ENCODE measurements at regions not wholly inside any gene's neighbourhood (a gene's known extent, or its start where the extent isn't known, plus 50 kb on each side); places are given as distances from the start of the nearest gene placed in this dataset.

DNA sequence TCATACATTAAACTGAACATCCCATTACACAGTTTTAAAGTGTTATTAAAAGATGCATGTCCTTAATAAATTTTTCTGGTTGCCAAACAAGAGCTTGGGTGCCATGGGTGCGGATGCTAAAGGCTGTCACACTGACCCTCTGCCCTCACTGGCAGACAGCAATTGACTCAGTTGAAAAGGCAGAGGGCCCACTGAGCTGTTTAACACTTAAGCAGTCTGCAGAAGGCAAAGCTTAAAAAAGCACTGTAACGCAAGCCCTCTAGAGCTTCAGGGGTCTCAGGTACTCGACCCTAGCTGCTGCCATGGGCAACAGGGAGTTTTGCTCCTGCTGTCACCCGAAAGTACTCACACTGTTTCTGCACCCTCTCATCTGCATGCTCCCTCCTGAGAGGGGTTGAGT, 726.4 kb upstream of the TYRP1 start:
- no peak for DNase-seq

DNA sequence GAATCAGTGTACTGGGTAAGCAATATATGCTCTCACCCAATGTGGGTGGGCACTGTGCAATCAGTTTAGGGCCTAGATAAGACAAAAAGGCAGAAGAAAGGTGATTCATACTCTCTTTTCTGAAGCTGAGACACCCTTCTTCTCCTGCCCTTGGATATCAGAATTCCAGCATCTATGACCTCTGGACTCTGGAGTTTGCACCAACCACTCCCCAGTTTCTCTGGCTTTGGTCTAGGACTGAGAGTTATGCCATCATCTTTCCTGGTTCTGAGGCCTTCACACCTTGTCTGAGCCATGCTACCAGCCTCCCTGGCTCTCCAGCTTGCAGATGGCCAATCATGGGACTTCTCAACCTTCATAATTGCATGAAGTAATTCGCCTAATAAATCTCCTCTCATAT, 724.6 kb upstream of the TYRP1 start:
- DNase-seq: no peak

DNA sequence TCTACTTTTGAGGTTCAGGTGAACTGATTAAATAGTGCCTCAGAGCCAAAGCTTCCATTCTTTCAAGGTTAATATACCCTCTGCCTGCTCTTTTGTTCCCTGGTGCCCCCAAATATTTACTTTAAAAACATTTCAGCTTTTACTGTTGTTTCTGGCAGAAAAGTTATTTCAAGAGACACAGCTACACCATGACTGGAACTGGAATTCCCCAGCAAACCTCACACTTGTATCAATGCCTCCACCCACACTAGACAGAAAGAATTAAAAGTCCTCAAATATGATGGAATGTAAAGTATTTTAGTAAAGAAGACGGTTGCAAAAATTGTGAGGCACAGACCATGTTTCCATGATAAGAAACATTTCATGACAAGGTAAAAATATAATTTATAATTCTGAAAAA, 720.2 kb upstream of the TYRP1 start:
- DNase-seq: no peak

DNA sequence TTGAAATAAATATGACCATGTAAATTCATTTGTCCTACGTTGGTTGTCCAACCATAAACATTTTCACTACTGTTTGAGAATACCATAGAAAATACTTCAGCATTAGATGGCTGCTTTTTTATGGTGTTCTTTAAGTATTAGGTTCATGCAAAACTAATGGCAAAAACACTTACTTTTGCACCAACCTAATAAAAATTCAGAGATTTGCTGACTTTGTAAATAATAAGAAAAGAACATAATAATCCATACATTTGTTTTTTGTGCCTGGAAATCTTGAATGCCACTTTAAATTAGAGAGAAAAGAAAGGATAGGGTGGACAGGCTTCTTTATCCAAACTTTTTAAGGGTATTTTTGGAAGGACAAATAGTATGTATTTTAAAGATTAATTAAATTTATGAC, 719.7 kb upstream of the TYRP1 start:
- no peak for DNase-seq

DNA sequence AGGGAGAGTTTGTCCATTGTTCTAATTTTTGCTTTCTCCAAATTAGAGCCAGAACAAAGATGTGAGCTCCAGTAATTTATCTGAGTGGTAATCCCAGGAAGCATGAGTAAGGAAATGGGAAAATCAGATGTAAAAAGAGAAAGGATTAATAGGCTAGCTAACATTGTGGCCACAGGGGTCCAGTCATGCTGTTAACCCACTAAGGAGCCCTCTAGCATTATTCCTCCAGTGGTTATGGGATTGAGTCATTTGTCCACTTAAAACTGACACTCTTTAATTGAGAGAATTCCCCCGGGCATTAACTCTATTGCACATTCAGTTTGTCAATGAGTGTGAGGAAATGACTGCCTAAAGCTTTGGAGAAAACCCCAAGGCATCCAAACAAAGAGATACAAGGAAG, 700.3 kb upstream of the TYRP1 start:
- no peak for DNase-seq

DNA sequence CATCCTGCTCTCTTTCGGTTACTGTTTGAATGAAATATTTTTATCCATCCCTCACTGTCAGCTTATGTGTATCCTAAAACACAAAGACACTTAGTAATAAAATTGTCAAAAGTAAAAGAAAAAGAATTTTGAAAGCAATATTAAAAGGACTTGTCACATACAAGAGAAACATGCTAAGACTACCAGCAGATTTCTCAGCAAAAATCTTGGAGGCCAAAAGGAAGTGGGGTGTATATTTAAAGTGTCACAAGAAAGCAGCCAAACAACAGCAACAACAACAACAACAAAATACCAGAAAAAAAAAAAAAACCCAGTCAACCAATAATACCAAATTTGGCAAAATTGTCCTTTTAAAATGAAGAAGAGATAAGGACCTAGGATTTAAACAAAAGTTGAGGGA, 678.7 kb upstream of the TYRP1 start:
- DNase-seq: no peak

DNA sequence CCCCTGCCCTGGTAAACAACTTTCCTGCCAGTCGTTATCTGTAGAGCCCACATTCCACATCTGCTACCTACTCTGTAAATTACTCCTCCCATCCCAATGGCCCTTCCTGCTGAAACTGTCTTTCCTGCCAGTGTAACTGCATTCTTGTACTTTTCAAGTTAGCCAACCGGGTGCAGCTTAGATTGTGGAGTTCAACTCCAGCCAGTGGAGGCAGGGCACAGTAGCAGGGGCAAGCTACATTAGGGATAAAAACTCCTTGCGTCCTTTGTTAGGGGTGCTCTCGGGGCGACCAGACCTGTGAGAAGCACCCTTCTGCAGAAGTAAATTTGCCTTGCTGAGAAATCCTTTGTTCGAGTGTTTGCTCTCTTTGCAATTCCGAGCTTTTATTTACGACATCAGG, 639.0 kb upstream of the TYRP1 start:
- DNase-seq: no peak

DNA sequence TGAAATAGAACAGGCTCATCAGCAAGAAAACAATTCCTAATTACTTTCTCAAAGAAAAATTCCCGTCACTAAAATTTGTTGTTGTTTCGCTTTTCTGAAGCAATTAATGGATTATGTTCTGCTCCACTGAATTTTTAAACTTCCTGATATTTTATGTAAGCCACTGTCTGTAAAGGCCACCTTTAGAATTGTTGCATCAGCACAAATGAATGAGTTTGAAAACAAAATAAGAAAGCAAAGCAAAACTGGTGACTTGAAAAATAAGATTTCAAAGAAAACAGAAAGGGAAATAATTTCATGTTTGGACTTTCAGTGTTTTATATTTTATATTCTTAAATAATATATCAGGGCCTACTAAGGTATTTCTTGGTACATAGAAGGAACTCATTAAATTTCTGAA, 636.3 kb upstream of the TYRP1 start:
- no peak for DNase-seq

DNA sequence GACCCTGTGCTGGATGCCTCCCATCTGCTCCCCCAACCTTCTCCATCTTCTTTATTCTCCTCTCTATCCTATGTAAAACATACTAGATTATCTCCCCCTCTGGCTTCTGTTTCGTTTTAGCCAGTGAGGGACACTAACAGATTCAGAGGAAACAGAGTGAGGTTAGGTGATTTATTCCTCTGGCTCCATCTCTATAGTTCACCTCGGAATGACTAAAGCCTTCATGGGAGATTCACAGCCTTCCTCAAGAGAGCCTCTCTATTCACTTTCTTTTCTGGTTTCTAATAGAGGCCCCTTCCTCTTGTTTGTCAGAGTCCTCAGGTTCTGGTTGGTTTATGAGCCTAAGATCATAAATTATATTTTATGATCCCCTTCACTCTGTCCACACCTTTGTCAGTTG, 633.1 kb upstream of the TYRP1 start:
- DNase-seq: no peak

DNA sequence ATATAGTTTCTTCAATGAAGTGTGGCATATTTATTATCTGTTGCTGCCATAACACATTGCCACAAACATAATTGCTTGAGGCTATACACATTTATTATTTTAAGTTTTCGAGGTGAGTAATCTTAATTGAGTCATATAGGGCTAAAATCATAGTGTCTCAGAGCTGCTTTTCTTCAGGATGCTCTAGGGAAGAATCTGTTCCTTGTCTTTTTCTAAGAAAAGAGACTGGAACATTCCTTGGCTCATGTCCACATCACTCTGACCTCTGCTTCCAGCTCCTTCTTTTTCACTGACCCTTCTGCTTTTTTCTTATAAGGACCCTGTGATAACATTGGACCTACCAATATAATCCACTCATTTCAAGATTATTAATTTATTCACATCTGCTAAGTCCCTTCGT, 632.4 kb upstream of the TYRP1 start:
- no peak for DNase-seq

DNA sequence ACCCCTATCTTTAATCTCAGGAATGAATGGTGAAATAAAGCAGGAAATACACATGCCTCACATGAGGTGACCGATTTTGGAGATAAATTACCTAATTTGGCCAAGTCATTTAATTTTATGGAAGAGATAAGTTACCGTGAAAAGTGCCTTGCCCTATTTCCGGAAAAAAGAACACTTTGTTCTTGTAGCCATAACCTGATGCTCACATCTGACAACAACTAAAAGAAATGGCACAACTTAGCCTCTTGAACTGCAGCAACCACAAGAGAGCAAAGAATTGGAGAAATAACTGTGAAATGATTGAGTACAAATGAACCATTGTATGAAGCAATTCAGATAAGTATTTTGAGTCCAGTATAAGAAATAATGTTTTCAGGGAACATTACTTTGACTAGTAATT, 628.1 kb upstream of the TYRP1 start:
- DNase-seq: no peak

DNA sequence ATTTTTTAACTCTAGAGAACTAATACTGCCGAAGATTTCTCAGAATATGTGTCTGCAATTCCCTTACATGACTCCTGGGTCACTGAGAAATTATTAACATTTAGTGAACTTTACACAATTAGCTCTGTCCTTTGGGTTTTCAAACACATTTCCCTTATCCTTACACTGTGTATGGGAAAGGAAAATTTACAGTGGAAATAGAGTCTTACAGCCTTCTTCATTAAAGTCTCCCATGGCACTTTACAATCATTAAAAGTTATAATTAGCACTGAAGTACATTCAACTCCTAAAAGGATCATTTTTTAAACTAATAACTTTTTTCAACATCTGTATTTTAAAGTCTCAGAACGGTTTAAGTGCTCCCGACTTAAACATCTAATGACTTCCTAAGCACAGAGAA, 627.5 kb upstream of the TYRP1 start:
- DNase-seq: no peak

DNA sequence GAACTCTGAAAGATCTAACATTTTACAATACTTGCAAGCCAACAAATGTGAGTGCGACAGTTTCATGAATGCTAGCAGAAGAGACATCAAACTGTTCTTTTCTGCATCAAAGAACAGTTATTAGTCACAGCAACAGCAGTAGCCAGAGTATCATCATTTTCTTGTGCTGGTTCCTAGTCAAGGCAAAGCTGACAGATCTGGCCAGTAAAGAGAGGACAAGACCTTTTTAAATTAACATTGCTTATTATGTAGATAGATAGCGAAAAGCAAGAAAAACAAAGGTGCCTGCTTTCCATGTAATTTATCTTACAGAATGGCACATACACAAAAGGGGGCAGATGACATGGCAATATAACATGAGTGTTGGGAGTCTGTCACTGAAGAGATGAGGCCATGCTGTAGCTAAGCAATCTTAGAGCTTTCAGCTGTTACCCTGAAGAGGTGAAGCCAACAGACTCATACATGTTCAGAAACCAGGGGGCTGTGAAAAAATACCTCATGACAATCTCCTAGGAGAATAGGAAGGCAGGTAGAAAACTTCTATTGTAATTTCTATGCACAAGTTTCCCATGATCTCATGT, 626.6 kb upstream of the TYRP1 start:
- DNase-seq: no peak

DNA sequence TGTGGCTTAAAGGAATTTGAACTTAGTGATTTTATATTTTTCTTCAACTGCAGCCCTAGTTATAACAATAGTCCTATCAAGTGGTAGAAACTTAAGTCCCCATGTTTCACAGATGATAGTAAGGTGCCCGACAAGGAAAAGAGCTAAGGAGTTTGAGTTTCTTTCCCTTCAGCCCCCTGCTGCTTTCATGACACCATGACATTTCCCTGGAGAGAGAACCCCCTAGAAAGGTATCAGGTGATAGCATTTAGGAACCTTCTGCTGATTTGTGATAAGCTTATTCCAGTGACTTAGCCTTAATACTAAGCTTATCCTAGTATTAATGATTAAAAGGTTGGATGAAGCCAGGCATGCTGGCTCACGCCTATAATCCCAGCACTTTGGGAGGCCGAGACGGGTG, 623.8 kb upstream of the TYRP1 start:
- no peak for DNase-seq

DNA sequence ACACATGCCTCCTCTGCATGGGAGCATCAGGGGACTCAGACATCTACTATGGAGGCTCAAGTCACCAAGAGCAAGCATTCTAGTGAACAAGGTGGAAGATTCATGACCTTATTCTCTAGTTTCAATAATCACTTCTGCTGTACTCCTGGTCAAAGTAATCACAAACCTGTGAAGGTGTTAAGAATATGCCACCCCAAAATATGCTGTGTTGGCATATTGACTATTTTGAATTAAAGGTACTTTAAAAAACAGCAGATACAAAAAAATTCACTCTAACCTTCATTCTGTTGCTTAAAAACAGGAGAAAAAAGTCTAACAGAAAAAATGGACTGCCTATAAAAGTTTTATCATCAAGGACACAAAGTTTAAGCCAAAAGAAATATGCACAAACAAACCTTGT, 607.8 kb upstream of the TYRP1 start:
- no peak for DNase-seq

DNA sequence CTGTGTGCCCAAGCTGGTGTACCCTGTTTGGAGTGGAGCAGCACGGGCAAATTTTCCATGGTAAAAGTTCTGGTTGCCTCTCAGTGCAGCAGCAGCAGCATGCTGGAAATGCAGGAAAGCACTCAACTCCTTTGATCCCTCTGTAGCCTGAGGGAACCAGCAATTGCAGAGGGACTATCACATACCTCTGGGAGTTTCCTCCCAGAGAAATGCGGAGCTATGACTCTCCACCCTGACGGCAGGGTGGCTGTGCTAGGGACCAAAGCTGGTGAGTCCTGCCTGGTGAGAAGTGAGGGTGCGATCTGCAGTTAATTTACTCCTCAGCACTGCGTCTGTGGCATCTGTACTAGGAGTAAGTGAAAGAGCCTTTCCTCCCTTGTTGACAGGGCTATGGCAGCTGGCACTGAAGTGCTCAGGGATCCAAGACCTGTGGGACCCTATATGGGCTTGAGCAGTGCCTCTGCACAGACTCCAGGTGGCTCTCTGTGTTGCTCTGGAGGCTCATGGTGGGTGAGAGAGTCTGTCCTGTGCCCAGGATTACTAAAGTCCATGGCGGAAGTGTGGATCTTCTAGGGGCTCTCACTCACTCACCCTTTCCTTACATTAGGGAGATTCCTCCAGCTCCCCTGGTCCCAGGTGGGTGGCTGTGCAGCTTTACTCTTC, 601.2 kb upstream of the TYRP1 start:
- no peak for DNase-seq

DNA sequence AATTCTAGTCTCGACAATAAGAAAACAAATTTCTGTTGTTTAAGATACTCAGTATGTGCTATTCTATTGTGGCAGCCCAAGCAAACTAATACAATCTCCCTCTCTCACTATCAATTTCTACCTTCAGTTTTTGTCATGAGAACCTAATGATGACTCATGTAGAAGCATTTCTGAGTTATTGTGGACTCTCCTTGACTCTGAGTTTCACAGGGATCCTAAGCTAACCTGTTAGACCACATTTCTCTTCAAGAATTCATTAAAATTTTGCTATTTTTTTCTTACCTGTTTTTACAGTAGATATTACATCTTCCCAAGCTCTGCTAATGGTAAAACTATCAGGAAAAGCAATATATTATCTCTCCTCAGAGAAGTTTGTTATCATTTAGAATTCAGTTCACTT, 599.1 kb upstream of the TYRP1 start:
- DNase-seq: no peak

DNA sequence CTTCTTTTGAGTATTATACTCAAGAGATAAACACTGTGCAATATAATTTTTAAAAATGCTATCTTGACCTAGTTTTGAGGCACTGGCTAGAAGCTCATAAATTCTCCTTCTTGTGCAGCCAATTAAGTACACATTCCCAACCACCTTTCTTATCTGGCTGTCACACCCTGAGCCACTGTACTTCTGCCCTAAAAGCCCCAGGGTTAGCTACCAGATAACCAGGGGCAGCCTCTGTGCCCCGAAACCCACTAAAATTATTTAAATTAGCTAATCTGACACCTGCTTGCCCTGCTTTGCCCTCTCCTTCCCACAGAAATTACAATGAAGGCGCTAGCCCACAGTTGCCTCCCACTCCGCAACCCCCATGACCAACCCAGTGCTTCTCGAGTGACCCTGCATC, 597.3 kb upstream of the TYRP1 start:
- DNase-seq: no peak

DNA sequence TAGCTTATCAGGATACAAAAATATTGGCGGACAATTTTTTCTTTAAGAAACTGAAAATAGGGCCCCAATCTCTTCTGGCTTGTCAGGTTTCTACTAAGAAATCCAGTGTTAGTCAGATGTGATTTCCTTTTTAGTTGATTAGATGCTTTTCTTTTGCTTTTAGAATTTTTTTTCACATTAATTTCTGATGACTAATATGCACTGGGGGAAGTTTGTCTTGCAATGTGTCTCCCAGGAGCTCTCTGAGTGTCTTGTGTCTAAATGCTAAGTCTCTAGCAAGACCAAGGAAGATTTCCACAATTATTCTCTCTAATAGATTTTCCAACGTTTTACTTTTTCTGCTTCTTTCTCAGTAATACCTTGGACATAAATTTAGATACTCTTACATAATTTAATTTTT, 559.8 kb upstream of the TYRP1 start:
- DNase-seq: no peak

DNA sequence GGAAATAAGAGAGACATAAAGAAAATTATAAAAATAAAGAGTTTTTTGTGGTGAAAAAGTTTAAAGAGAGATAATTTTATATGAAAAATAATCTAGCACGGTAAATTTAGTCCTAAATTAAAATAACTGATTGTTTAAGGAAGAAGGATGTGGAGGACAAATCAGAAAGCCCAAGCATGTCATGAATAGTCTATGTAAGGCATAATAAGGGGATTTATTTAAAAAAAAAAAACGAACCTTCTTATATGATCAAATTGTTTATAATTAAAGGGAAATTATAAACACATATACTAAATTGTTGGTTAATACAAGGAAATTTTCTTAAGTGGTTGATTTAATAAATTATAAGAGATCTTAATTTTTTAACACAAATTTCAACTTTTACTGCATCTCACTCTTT, 551.8 kb upstream of the TYRP1 start:
- no peak for DNase-seq

DNA sequence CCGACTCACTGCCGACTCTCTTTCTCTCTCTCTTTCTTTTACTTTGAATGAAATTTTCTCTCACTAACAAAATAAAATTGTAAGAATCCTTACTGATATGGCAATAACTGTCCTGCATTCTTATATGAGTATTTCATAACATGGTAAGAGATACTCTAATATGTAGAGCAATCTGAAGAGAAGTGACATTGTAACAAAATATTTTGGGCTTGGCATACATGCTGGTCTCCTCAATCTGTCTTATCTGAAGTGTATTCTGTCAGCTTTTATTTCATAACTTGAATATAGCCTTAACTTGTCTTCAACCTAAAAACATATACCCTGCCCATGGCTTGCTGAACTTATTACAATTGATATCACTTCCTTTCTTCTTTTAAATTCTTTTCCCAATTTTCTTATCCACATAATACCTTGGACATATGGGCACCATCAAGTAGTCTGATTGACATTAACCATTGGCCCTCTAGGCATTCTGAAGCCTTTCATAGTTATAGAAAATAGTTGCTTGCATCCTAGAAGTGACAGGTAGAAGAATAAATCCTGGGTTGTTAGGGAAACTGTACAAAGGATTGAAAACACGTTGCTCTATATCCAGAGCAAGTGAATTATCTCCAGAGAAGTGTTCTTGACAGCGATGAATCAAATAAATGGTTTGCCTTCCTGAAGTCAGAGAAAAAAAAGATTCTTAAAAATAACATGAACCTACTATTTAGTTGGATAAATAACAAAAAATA, 537.6 kb upstream of the TYRP1 start:
- DNase-seq: no peak

DNA sequence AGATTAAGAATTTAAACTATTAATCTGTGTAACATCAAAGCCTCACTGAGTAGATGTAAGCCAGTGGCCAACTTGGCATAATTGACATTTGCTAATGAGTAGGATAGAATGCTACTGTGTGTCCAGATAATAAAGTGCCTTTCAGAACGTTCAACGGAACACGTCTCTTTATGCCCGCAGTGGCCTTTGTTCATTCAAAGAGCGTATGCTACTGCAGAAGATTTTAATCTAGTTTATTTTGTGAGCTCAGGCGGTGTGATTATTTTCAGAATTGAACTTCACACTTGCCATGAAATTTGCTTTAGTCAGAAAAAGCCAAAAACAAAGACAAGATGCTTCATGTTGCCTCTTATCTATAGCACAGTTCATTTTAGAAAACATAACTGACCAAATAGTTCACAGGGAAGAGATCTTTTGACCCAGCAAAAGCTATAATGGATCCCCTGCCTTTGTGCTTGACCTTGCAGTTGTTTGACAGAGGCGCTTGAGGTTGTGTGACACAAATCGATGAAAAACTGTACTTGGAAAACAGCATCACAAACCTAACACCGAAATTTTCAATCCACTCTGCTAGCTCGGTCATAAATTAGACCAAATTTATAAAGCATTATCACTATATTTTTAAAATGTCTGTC, 530.9 kb upstream of the TYRP1 start:
- no peak for DNase-seq

DNA sequence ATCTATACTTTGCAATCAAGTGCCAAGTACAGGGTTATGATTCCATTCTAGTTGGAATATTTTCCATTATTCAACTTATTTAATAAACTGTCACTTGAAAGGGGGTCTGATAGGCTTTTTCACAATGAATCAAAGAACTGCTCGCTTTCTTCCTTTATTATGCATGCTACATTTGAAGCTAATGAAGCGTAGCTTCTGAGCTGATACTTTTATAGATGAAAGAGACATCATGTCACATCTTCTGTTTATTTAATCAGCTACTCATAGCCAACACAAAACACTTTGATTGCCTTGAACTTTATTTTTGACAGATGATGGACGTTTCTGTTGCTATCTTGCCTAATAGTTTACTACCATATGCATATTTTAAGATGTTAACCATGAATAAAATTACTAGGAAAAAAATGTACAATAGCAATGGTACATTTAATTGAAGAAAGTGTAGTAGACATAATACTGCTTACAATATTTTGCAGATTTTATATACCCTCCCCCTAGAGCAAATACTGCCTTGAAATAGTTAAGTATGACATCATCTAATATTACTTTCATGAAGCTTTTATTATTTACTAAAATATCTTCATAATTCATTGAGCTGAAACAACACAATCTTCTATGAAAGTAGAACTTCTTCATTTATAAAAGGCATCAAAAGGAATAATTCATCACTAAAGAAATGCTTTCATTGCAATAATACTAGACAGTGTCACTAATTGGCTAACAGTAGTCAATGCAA, 529.3 kb upstream of the TYRP1 start:
- DNase-seq: peak; percentile 38 to 50

DNA sequence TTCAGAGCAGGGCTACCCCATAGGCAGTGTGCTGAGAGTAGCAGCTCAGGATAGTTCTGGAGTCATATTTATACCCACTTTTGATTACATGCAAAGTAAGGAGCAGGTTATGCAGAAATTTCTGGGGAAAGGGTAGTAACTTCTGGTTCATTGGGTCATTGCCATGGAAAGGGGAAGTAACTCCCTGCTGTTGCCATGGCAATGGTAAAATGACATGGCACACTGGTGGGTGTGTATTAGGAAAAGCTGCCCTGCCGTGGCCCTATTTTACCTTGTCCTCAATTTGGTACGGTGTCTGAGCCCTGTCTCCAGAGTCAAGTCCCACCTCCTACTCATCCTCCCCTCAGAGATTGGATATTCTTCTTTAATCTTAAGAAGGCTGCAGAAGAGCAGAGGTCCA, 526.7 kb upstream of the TYRP1 start:
- DNase-seq: no peak
